NCI-H345 treated with DMSO at 0.1 percent for 48 hours (cell line): ENCODE measurements at regions not wholly inside any gene's neighbourhood (a gene's known extent, or its start where the extent isn't known, plus 50 kb on each side); places are given as distances from the start of the nearest gene placed in this dataset.

Experiments
- DNase-seq: peaks from one replicate; lab custom pipeline; 2025; ENCODE audit not compliant: unreplicated experiment; lab: John Stamatoyannopoulos, UW

GRCh38 chr2:59711121-59711520 lies 842.3 kb downstream of the BCL11A start:
- DNase-seq, result no peak

GRCh38 chr2:59706729-59707128 lies 846.7 kb downstream of the BCL11A start:
- no peak for DNase-seq

GRCh38 chr2:59703796-59704195 lies 849.7 kb downstream of the BCL11A start:
- no peak for DNase-seq

GRCh38 chr2:59702026-59702425 lies 851.4 kb downstream of the BCL11A start:
- DNase-seq, result no peak

- no peak for DNase-seq
These were observed 852.0 kb downstream of the BCL11A start for GRCh38 chr2:59701271-59701994.

- DNase-seq, result no peak
These were observed 859.3 kb downstream of the BCL11A start for GRCh38 chr2:59694176-59694575.

- DNase-seq, result no peak
These were observed 860.1 kb downstream of the BCL11A start for GRCh38 chr2:59693231-59693959.

- DNase-seq, result no peak
These were observed 861.8 kb downstream of the BCL11A start for GRCh38 chr2:59691518-59692190.

- no peak for DNase-seq
These were observed 862.6 kb downstream of the BCL11A start for GRCh38 chr2:59690849-59691248.

- no peak for DNase-seq
These were observed 868.7 kb downstream of the BCL11A start for GRCh38 chr2:59684771-59685166.

- DNase-seq, result no peak
These were observed 869.2 kb downstream of the BCL11A start for GRCh38 chr2:59684116-59684770.

GRCh38 chr2:59680863-59681262 lies 872.6 kb downstream of the BCL11A start:
- no peak for DNase-seq

- DNase-seq, result no peak
These were observed 876.3 kb downstream of the BCL11A start for GRCh38 chr2:59677158-59677557.

GRCh38 chr2:59674100-59674499 lies 879.4 kb downstream of the BCL11A start:
- no peak for DNase-seq

GRCh38 chr2:59665021-59665420 lies 888.4 kb downstream of the BCL11A start:
- DNase-seq, result no peak

- DNase-seq, result no peak
These were observed 891.2 kb downstream of the BCL11A start for GRCh38 chr2:59662127-59662861.

GRCh38 chr2:59660262-59660661 lies 893.2 kb downstream of the BCL11A start:
- DNase-seq, result no peak

GRCh38 chr2:59658906-59659635 lies 894.4 kb downstream of the BCL11A start:
- no peak for DNase-seq

- DNase-seq, result no peak
These were observed 897.6 kb downstream of the BCL11A start for GRCh38 chr2:59655809-59656208.

- no peak for DNase-seq
These were observed 898.7 kb downstream of the BCL11A start for GRCh38 chr2:59654710-59655109.
